ENCODE measurements at regions not wholly inside any gene's neighbourhood (a gene's known extent, or its start where the extent isn't known, plus 50 kb on each side); places are given as distances from the start of the nearest gene placed in this dataset.

DNA sequence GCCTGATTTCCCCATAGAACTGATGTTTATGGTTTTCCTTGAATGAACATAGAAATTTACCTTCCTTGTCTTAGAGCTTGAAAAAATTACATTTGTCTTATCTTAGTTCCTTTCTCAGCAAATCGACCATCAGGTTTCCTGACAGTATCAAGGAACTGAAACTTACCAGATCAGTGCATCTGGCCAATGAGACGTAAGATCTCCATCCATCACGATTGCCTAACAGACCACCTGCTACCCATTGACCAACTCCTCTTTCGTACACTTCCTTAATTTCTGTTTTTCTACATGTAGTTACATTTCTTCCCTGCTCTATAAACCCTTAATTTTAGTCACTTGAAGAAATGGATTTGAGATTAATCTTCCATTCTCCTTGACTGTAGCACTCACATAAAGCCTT is 57.4 kb upstream of the TMPRSS15 start:
- DNase-seq: no peak
- no peaks in the 10 kb centered on the region for H3K36me3 ChIP-seq (replicated peaks; ENCODE audit: control insufficient read depth, insufficient read depth, low read length)
- no peaks in the 10 kb centered on the region for H3K27me3 ChIP-seq (ENCODE audit: control insufficient read depth, insufficient read depth, low read length)
- no peak overlapping the region for H3K4me3 ChIP-seq (ENCODE audit: insufficient read depth, low read depth, low read length)

- DNase-seq: no peak
- H3K36me3 ChIP-seq (replicated peaks; ENCODE audit: control insufficient read depth, insufficient read depth, low read length): no peaks in the 10 kb centered on the region
- no peak overlapping the region for H3K4me3 ChIP-seq (ENCODE audit: insufficient read depth, low read depth, low read length)
- H3K27me3 ChIP-seq (ENCODE audit: control insufficient read depth, insufficient read depth, low read length): no peaks in the 10 kb centered on the region
These were observed 58.2 kb upstream of the TMPRSS15 start for GRCh38 chr21:18461743-18462142.

DNA sequence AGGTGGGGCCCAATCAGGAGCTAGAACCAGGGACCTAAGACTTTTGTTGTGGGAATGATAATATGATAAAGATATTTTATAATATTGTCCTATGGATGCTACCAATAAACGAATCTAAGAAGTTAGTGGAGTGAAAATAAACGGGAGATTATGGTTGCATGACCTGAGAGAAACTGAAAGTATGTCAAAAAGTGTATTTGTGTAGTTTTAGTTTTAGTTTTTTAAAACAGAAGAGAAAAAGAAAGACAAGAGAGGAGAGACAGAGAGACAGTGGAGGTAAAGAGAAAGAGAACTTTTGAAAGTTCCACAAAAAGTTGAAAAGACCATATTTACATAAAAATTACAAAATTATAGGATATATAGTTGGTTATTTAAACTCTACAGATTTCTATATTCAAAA is 64.1 kb upstream of the TMPRSS15 start:
- no peak for DNase-seq
- H3K27me3 ChIP-seq (ENCODE audit: control insufficient read depth, insufficient read depth, low read length): no peaks in the 10 kb centered on the region
- H3K36me3 ChIP-seq (replicated peaks; ENCODE audit: control insufficient read depth, insufficient read depth, low read length): no peaks in the 10 kb centered on the region
- no peak overlapping the region for H3K4me3 ChIP-seq (ENCODE audit: insufficient read depth, low read depth, low read length)

DNA sequence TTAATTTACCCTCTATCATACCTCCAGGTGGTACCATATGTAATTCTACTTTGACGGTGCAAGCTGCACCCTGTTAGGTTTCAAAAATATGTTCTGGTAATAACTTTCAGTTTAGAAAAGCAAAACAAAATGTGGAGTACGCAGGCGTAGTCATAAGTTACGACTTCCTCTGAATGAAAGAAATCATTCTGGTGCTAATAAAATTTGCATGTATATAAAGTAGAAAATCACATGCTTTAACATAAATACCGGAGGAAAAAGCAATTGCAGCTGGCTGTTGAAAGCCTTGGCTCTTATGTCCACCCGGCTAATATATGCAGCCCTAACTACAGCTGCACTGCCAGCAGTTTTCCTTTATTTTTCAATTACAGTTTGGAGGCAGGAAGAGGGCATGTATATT is 65.2 kb upstream of the TMPRSS15 start:
- no peak for DNase-seq
- Histone ChIP-seq H3K36me3 (replicated peaks; ENCODE audit: control insufficient read depth, insufficient read depth, low read length) (no peaks in the 10 kb centered on the region), H3K4me3 (ENCODE audit: insufficient read depth, low read depth, low read length) (no peak overlapping the region), H3K27me3 (ENCODE audit: control insufficient read depth, insufficient read depth, low read length) (no peaks in the 10 kb centered on the region)

GRCh38 chr21:18476639-18477038 is 73.1 kb upstream of the TMPRSS15 start:
- Histone ChIP-seq H3K4me3 (ENCODE audit: insufficient read depth, low read depth, low read length) (no peak overlapping the region), H3K27me3 (ENCODE audit: control insufficient read depth, insufficient read depth, low read length) (no peaks in the 10 kb centered on the region), H3K36me3 (replicated peaks; ENCODE audit: control insufficient read depth, insufficient read depth, low read length) (no peaks in the 10 kb centered on the region)
- DNase-seq: no peak

DNA sequence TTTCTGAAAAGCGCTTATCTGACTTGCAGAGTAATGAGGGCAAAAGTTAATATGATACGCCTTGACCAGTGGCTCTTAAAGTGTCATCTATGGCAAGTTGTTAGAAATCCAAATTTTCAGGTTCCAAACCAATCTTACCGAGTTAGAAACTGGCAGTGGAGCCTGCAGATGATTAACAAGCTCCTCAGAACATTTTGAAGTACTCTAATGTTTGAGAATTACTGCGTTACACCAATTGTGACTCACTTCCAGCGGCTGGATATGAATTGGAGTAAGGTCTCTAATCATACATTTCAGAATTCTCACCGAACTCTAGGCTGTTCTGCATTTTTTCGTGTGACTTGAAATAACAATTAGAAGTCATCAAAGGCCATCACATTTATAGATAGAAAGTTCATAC is 73.5 kb upstream of the TMPRSS15 start:
- Histone ChIP-seq H3K36me3 (replicated peaks; ENCODE audit: control insufficient read depth, insufficient read depth, low read length) (no peaks in the 10 kb centered on the region), H3K4me3 (ENCODE audit: insufficient read depth, low read depth, low read length) (no peak overlapping the region), H3K27me3 (ENCODE audit: control insufficient read depth, insufficient read depth, low read length) (no peaks in the 10 kb centered on the region)
- no peak for DNase-seq

- no peaks in the 10 kb centered on the region for H3K36me3 ChIP-seq (replicated peaks; ENCODE audit: control insufficient read depth, insufficient read depth, low read length)
- no peaks in the 10 kb centered on the region for H3K27me3 ChIP-seq (ENCODE audit: control insufficient read depth, insufficient read depth, low read length)
- H3K4me3 ChIP-seq (ENCODE audit: insufficient read depth, low read depth, low read length): no peak overlapping the region
- no peak for DNase-seq
These were observed 74.9 kb upstream of the TMPRSS15 start for GRCh38 chr21:18478513-18478912.

GRCh38 chr21:18488252-18488651 is 84.7 kb upstream of the TMPRSS15 start:
- H3K4me3 ChIP-seq (ENCODE audit: insufficient read depth, low read depth, low read length): no peak overlapping the region
- no peaks in the 10 kb centered on the region for H3K27me3 ChIP-seq (ENCODE audit: control insufficient read depth, insufficient read depth, low read length)
- DNase-seq: no peak
- H3K36me3 ChIP-seq (replicated peaks; ENCODE audit: control insufficient read depth, insufficient read depth, low read length): no peaks in the 10 kb centered on the region

DNA sequence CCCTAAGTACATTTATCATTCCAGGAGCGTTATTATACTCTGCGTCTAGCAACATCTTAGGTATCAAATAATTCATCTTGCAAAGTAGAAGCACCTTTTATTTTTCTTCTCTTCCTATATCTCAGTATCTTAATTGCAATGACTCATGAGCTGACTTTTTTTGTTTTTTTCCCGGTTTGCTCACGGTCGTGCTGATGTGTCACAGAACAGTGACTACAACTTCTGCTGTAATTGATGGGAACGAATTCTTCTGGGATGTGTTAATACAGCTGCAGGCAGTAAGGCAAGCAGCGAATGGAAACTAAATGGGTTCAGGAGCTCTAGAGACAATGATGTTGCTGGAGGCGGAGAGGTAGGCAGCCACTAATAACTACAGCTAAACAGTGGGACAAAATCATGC is 89.8 kb upstream of the TMPRSS15 start:
- Histone ChIP-seq H3K36me3 (replicated peaks; ENCODE audit: control insufficient read depth, insufficient read depth, low read length) (no peaks in the 10 kb centered on the region), H3K27me3 (ENCODE audit: control insufficient read depth, insufficient read depth, low read length) (no peaks in the 10 kb centered on the region), H3K4me3 (ENCODE audit: insufficient read depth, low read depth, low read length) (no peak overlapping the region)
- no peak for DNase-seq

DNA sequence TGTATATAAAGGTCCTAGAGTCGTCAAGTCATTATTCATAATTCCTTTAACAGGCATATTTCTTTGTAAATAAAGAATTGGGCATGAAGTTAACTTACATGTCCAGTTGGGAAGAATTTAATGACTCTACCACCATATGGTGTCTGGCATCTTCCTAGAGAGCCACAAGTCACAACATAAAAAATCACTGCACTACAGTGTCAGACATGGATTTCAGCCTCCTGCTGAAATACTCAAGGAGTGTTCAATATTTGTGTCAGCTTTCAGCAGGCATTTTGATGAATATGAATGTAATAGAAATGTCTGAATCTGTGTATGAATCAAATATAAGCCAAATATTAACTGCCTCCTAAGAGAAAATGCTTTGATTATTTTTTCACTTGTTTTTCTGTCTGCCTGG is 91.9 kb upstream of the TMPRSS15 start:
- no peaks in the 10 kb centered on the region for H3K36me3 ChIP-seq (replicated peaks; ENCODE audit: control insufficient read depth, insufficient read depth, low read length)
- no peak overlapping the region for H3K4me3 ChIP-seq (ENCODE audit: insufficient read depth, low read depth, low read length)
- no peak for DNase-seq
- H3K27me3 ChIP-seq (ENCODE audit: control insufficient read depth, insufficient read depth, low read length): no peaks in the 10 kb centered on the region

- no peaks in the 10 kb centered on the region for H3K27me3 ChIP-seq (ENCODE audit: control insufficient read depth, insufficient read depth, low read length)
- H3K4me3 ChIP-seq (ENCODE audit: insufficient read depth, low read depth, low read length): no peak overlapping the region
- no peaks in the 10 kb centered on the region for H3K36me3 ChIP-seq (replicated peaks; ENCODE audit: control insufficient read depth, insufficient read depth, low read length)
- DNase-seq: no peak
These were observed 94.8 kb upstream of the TMPRSS15 start for GRCh38 chr21:18498431-18498830.

- DNase-seq: peak; percentile 2
- Histone ChIP-seq H3K27me3 (ENCODE audit: control insufficient read depth, insufficient read depth, low read length) (no peaks in the 10 kb centered on the region), H3K4me3 (ENCODE audit: insufficient read depth, low read depth, low read length) (no peak overlapping the region), H3K36me3 (replicated peaks; ENCODE audit: control insufficient read depth, insufficient read depth, low read length) (no peaks in the 10 kb centered on the region)
These were observed 96.3 kb upstream of the TMPRSS15 start for GRCh38 chr21:18499761-18500376.

GRCh38 chr21:18518054-18518481 is 114.5 kb upstream of the TMPRSS15 start:
- DNase-seq: no peak
- H3K36me3 ChIP-seq (replicated peaks; ENCODE audit: control insufficient read depth, insufficient read depth, low read length): no peaks in the 10 kb centered on the region
- no peak overlapping the region for H3K4me3 ChIP-seq (ENCODE audit: insufficient read depth, low read depth, low read length)
- no peaks in the 10 kb centered on the region for H3K27me3 ChIP-seq (ENCODE audit: control insufficient read depth, insufficient read depth, low read length)

GRCh38 chr21:18521204-18521603 is 117.6 kb upstream of the TMPRSS15 start:
- H3K27me3 ChIP-seq (ENCODE audit: control insufficient read depth, insufficient read depth, low read length): no peaks in the 10 kb centered on the region
- no peak overlapping the region for H3K4me3 ChIP-seq (ENCODE audit: insufficient read depth, low read depth, low read length)
- no peak for DNase-seq
- no peaks in the 10 kb centered on the region for H3K36me3 ChIP-seq (replicated peaks; ENCODE audit: control insufficient read depth, insufficient read depth, low read length)

DNA sequence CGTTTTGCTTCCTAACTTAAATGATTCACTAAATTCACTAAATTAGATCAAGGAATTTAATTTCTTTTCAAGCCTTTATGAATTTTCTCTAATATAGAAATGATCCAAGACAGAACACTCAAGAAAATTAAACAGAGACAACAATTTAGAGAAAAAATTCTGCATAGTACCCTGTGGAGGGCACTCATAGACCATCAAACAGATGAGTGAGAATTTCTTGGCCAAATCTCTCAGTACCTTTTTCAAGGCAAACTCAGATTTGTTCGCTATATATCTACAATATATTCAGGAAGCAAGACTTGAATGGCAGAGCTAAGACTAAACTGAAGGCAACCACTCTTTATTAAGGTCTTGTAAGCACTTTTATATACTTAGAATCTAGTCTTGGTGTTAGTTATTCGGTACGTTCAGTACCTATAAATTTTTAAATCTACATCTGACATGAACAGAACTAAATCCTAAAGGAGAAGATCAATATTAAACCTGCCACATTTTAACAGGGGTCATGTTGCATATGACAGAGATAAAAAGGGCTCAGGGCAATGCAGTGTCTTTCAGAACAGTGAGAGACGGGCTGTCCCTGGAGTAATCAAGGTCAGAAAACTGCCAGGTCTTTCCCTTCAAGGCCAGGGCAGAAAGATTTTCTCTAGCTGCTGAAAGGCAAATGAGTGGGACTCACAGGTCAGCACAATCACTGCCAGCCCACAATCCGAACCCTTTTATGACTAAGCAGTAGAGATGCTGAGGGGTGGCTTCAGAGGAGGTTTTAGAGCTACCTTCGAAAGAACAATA is 118.8 kb upstream of the TMPRSS15 start:
- H3K36me3 ChIP-seq (replicated peaks; ENCODE audit: control insufficient read depth, insufficient read depth, low read length): no peaks in the 10 kb centered on the region
- H3K27me3 ChIP-seq (ENCODE audit: control insufficient read depth, insufficient read depth, low read length): no peaks in the 10 kb centered on the region
- H3K4me3 ChIP-seq (ENCODE audit: insufficient read depth, low read depth, low read length): no peak overlapping the region
- no peak for DNase-seq

All from H7 (cell line).